SK-N-SH (cell line): ENCODE measurements at regions not wholly inside any gene's neighbourhood (a gene's known extent, or its start where the extent isn't known, plus 50 kb on each side); places are given as distances from the start of the nearest gene placed in this dataset.

Source experiments
- CHD2 ChIP-seq: fragments of 150-350 bp; IDR thresholded peaks from 2 replicates; pipeline ENCODE4 v1.6.1; 2018; ENCODE audit warnings: low read length; ENCODE audit not compliant: partially characterized antibody
- CTCF ChIP-seq: fragments of 200-600 bp; sonication (generic); IDR thresholded peaks from 2 replicates; pipeline ENCODE4 v1.6.1; 2017; ENCODE audit warnings: antibody characterized with exemption, mild to moderate bottlenecking, moderate library complexity
- ELF1 ChIP-seq: IDR thresholded peaks from 2 replicates; pipeline ENCODE4 v1.4.0; 2012
- EP300 ChIP-seq, 2 experiments: IDR thresholded peaks; 2 replicates each; pipeline versions ENCODE4 v1.4.0 to v1.6.1; 2012; ENCODE audit warnings: borderline replicate concordance in 1 of 2, low read depth in 1 of 2, low read length in 1 of 2
- GATA2 ChIP-seq: sonication (generic); formaldehyde crosslinking; IDR thresholded peaks from 2 replicates; pipeline ENCODE4 v1.5.0; 2020; ENCODE audit warnings: mild to moderate bottlenecking, missing genetic modification reagents
- MAX ChIP-seq: IDR thresholded peaks from 2 replicates; pipeline ENCODE4 v1.4.0; 2012; ENCODE audit warnings: low read depth
- POLR2AphosphoS5 ChIP-seq: IDR thresholded peaks from 2 replicates; pipeline ENCODE4 v1.6.1; 2012; ENCODE audit warnings: low read depth, low read length
- SIN3A ChIP-seq: IDR thresholded peaks from 2 replicates; pipeline ENCODE4 v1.6.1; 2012; ENCODE audit warnings: low read depth, mild to moderate bottlenecking, low read length, moderate library complexity, borderline replicate concordance
- SMC3 ChIP-seq: IDR thresholded peaks from 2 replicates; pipeline ENCODE4 v1.6.1; 2012; ENCODE audit warnings: low read depth, low read length, improper control_type of control experiment
- TAF1 ChIP-seq: IDR thresholded peaks from 2 replicates; pipeline ENCODE4 v1.6.1; 2012; ENCODE audit warnings: low read depth, mild to moderate bottlenecking, low read length, moderate library complexity, borderline replicate concordance

- no peak for TF ChIP-seq TAF1
- TF ChIP-seq CTCF = no peak
- no peak for TF ChIP-seq EP300 (IDR thresholded peaks at IDR 0.05; ENCODE audit: borderline replicate concordance in 1 of 2, low read depth in 1 of 2, low read length in 1 of 2)
- no peak for TF ChIP-seq SIN3A
- no peak for TF ChIP-seq SMC3
- no peak for TF ChIP-seq POLR2AphosphoS5
- no peak for TF ChIP-seq CHD2
- no peak for TF ChIP-seq MAX
- no peak for TF ChIP-seq GATA2 (CRISPR knock-in tag)
- TF ChIP-seq ELF1 = no peak
Measured at GRCh38 chr2:67689186-67689585, 292.1 kb downstream of the ETAA1 start.
